ENCODE measurements at regions not wholly inside any gene's neighbourhood (a gene's known extent, or its start where the extent isn't known, plus 50 kb on each side); places are given as distances from the start of the nearest gene placed in this dataset.

DNA sequence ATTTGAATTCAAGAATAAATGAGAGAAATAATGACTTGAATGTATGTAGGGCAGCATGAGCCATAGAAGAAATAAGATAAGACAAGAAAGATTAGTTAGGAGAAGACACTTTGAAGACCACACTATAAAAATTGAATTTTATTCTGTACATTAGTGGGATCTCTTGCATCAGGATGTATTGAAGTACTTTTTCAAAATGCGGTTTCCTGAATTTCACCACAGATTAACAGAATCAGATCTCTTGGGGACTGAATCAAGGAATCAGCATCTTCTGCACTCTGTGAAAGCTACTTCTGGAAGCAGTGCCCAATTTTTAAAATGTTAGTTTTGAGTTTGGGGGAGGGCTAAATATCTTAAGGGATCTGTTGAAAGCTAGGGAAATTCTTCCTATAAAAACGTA, 763.9 kb upstream of the GOLIM4 start:
- TF ChIP-seq, protein P1, sequence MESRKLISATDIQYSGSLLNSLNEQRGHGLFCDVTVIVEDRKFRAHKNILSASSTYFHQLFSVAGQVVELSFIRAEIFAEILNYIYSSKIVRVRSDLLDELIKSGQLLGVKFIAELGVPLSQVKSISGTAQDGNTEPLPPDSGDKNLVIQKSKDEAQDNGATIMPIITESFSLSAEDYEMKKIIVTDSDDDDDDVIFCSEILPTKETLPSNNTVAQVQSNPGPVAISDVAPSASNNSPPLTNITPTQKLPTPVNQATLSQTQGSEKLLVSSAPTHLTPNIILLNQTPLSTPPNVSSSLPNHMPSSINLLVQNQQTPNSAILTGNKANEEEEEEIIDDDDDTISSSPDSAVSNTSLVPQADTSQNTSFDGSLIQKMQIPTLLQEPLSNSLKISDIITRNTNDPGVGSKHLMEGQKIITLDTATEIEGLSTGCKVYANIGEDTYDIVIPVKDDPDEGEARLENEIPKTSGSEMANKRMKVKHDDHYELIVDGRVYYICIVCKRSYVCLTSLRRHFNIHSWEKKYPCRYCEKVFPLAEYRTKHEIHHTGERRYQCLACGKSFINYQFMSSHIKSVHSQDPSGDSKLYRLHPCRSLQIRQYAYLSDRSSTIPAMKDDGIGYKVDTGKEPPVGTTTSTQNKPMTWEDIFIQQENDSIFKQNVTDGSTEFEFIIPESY (IDR thresholded peaks at IDR 0.05; ENCODE audit: extremely low read depth, insufficient replicate concordance, low read length) = no peak
- TF ChIP-seq POLR2A (IDR thresholded peaks at IDR 0.05; ENCODE audit: borderline replicate concordance, extremely low read depth, insufficient read depth, insufficient read length) (no peak), EZH2 (IDR thresholded peaks at IDR 0.05) (no peak), YY1 (IDR thresholded peaks at IDR 0.05; ENCODE audit: extremely low read depth, insufficient replicate concordance, low read depth, low read length) (no peak)
- Histone ChIP-seq H3K79me2 (ENCODE audit: insufficient read depth, low read length) (no peaks in the 10 kb centered on the region), H3K4me2 (ENCODE audit: low read length) (no peak overlapping the region), H3K9me3 (ENCODE audit: control insufficient read depth in 1 of 2, insufficient read depth in 1 of 2, low read depth in 1 of 2, low read length in 2 of 2) (no peaks in the 10 kb centered on the region), H3K4me1 (ENCODE audit: control insufficient read depth in 1 of 2, insufficient read depth in 2 of 2, low read length in 2 of 2) (no peaks in the 10 kb centered on the region), H3K27me3 (ENCODE audit: insufficient read depth, low read length) (no peaks in the 10 kb centered on the region), H3K9me2 (ENCODE audit: insufficient read depth) (no peaks in the 10 kb centered on the region), H2AFZ (ENCODE audit: low read depth, low read length, poor library complexity, severe bottlenecking) (no peak overlapping the region), H3K27ac (ENCODE audit: low read depth, low read length) (no peak overlapping the region), H3K4me3 (replicated peaks in 1 of 2; ENCODE audit: low read depth in 1 of 2, low read length in 2 of 2) (no peak overlapping the region), H4K20me1 (ENCODE audit: insufficient read depth) (no peaks in the 10 kb centered on the region), H3K9ac (ENCODE audit: low read length) (no peak overlapping the region), H3K36me3 (ENCODE audit: control insufficient read depth in 1 of 2, insufficient read depth in 2 of 2, low read length in 2 of 2) (no peaks in the 10 kb centered on the region)
- no peak for DNase-seq (ENCODE audit: low read depth, low spot score)
- POLR2A ChIA-PET = no interaction called here
- CTCF ChIA-PET = no interaction called here
- intact Hi-C loops (cut with micrococcal nuclease) = no loop called here
- BruUV-seq (replicated peaks) = no TSS peak
- RAD21 ChIA-PET (ENCODE audit: low non-redundant PET in 1 of 2, low total read pairs in 2 of 2, uncharacterized antibody in 2 of 2, unreplicated experiment in 2 of 2) = no interaction called here
- no peak for ATAC-seq

DNA sequence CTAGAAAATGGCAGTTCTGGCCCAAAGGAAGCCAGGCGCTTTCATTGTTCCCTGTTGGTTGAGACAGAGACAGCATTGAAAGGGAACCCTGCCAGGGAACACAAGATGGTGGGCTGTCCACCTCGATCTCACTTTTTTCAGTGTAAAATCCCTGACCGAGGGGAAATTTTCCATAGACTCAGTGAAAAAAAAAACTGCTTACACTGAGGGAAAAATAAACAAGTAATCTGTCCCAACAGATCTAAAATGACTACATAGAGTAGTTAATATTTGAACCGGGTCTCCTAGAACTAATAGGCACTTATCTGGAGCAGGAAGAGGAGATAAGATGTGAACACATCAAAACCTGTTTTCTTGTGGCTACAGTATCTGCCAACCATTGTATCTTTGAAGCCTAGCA, 763.4 kb upstream of the GOLIM4 start:
- H2AFZ ChIP-seq (ENCODE audit: low read depth, low read length, poor library complexity, severe bottlenecking) = no peak overlapping the region
- TF ChIP-seq EZH2phosphoT487 (IDR thresholded peaks at IDR 0.05; ENCODE audit: borderline replicate concordance) (no peak), SP1 (IDR thresholded peaks at IDR 0.05; ENCODE audit: low read depth) (no peak), SIN3A (IDR thresholded peaks at IDR 0.05; ENCODE audit: low read depth) (no peak), SRF (IDR thresholded peaks at IDR 0.05; ENCODE audit: low read depth) (no peak), FOSL1 (IDR thresholded peaks at IDR 0.05; ENCODE audit: low read depth) (no peak), EGR1 (IDR thresholded peaks at IDR 0.05; ENCODE audit: low read depth) (no peak)
- TF ChIP-seq, protein P2, sequence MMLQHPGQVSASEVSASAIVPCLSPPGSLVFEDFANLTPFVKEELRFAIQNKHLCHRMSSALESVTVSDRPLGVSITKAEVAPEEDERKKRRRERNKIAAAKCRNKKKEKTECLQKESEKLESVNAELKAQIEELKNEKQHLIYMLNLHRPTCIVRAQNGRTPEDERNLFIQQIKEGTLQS (IDR thresholded peaks at IDR 0.05) = no peak
- TF ChIP-seq, protein P3, sequence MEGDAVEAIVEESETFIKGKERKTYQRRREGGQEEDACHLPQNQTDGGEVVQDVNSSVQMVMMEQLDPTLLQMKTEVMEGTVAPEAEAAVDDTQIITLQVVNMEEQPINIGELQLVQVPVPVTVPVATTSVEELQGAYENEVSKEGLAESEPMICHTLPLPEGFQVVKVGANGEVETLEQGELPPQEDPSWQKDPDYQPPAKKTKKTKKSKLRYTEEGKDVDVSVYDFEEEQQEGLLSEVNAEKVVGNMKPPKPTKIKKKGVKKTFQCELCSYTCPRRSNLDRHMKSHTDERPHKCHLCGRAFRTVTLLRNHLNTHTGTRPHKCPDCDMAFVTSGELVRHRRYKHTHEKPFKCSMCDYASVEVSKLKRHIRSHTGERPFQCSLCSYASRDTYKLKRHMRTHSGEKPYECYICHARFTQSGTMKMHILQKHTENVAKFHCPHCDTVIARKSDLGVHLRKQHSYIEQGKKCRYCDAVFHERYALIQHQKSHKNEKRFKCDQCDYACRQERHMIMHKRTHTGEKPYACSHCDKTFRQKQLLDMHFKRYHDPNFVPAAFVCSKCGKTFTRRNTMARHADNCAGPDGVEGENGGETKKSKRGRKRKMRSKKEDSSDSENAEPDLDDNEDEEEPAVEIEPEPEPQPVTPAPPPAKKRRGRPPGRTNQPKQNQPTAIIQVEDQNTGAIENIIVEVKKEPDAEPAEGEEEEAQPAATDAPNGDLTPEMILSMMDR (IDR thresholded peaks at IDR 0.05 in 2 of 3, conservative IDR thresholded peaks at IDR 0.05 in 1 of 3; ENCODE audit: borderline replicate concordance in 1 of 3, insufficient read depth in 1 of 3, low read depth in 2 of 3, low read length in 2 of 3) = no peak
- no peak overlapping the region for H3K9ac ChIP-seq (ENCODE audit: low read length)
- no peaks in the 10 kb centered on the region for H3K4me1 ChIP-seq (ENCODE audit: control insufficient read depth in 1 of 2, insufficient read depth in 2 of 2, low read length in 2 of 2)
- no peaks in the 10 kb centered on the region for H3K79me2 ChIP-seq (ENCODE audit: insufficient read depth, low read length)
- no peak for DNase-seq (ENCODE audit: low read depth, low spot score)
- ATAC-seq = no peak
- no peaks in the 10 kb centered on the region for H3K9me2 ChIP-seq (ENCODE audit: insufficient read depth)
- RAD21 ChIA-PET (ENCODE audit: low non-redundant PET in 1 of 2, low total read pairs in 2 of 2, uncharacterized antibody in 2 of 2, unreplicated experiment in 2 of 2) = no interaction called here
- H4K20me1 ChIP-seq (ENCODE audit: insufficient read depth) = no peaks in the 10 kb centered on the region
- no peaks in the 10 kb centered on the region for H3K36me3 ChIP-seq (ENCODE audit: control insufficient read depth in 1 of 2, insufficient read depth in 2 of 2, low read length in 2 of 2)
- BruUV-seq (replicated peaks) = no TSS peak
- CTCF ChIA-PET = no interaction called here
- H3K9me3 ChIP-seq (ENCODE audit: control insufficient read depth in 1 of 2, insufficient read depth in 1 of 2, low read depth in 1 of 2, low read length in 2 of 2) = no peaks in the 10 kb centered on the region
- no peak overlapping the region for H3K4me3 ChIP-seq (replicated peaks in 1 of 2; ENCODE audit: low read depth in 1 of 2, low read length in 2 of 2)
- intact Hi-C loops (cut with micrococcal nuclease) = no loop called here
- no peak overlapping the region for H3K4me2 ChIP-seq (ENCODE audit: low read length)
- POLR2A ChIA-PET = no interaction called here
- no peak overlapping the region for H3K27ac ChIP-seq (ENCODE audit: low read depth, low read length)
- no peaks in the 10 kb centered on the region for H3K27me3 ChIP-seq (ENCODE audit: insufficient read depth, low read length)
